ENCODE measurements at regions not wholly inside any gene's neighbourhood (a gene's known extent, or its start where the extent isn't known, plus 50 kb on each side); places are given as distances from the start of the nearest gene placed in this dataset.

DNA sequence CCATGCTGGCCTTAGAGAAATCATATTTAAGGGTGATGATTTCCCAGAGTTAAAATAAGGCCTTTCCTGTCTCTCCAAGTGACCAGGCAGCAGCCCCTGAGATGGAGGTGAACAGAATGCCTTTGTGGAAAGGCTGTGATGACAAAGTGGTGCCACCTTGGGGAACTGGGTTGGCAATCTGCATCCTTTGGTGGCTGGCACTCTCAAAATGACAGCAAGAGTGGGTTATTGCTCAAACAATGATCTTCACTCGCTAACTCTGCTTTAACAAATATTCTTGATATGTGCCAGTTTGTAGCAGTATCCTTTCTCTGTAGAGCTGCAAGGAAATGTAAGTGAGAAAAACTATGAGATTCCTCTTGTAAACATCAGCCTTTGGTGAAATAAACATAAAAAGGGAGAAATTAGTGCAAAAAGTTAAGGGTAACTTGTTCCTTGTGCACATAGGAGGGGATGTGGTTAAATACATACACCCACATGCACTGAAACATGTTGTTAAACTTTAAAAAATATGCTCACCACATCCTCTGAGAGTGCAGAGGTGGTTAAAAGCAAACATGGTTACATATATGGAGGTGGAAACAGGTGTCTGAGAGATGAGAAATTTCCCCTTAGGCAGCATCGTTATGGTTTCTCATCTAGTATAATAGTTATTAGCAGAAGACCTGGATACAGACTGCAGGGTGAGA, 373.4 kb upstream of the CTNND2 start:
- Histone ChIP-seq H3K36me3 (ENCODE audit: control insufficient read depth in 2 of 4, insufficient read depth in 4 of 4, low read length in 3 of 4) (no peaks in the 10 kb centered on the region), H2AK5ac (ENCODE audit: low read depth, low read length) (no peak overlapping the region), H2BK120ac (replicated peaks; ENCODE audit: low read depth, low read length) (no peak overlapping the region), H3K23ac (ENCODE audit: insufficient read length) (no peak overlapping the region), H2BK15ac (ENCODE audit: low read length) (no peak overlapping the region), H3K4me3 (ENCODE audit: extremely low read depth in 1 of 4, insufficient read depth in 2 of 4, low read depth in 3 of 4, low read length in 4 of 4) (no peak overlapping the region), H3K9me3 (ENCODE audit: insufficient read depth in 2 of 2, low read depth in 1 of 2, low read length in 1 of 2) (no peaks in the 10 kb centered on the region), H3K4ac (replicated peaks; ENCODE audit: insufficient read length, low read depth, low read length) (no peak overlapping the region), H3K79me1 (ENCODE audit: low read depth, low read length) (no peaks in the 10 kb centered on the region), H3K27me3 (replicated peaks in 1 of 4; ENCODE audit: control insufficient read depth in 3 of 4, extremely low read depth in 1 of 4, insufficient read depth in 3 of 4, low read length in 3 of 4) (no peaks in the 10 kb centered on the region), H3K14ac (ENCODE audit: insufficient read length) (no peak overlapping the region), H4K20me1 (replicated peaks in 1 of 2; ENCODE audit: control insufficient read depth in 1 of 2, insufficient read depth in 2 of 2, low read length in 2 of 2) (no peaks in the 10 kb centered on the region), H4K91ac (replicated peaks; ENCODE audit: insufficient read length, low read length) (no peak overlapping the region), H2AFZ (ENCODE audit: low read length) (no peak overlapping the region), H4K8ac (ENCODE audit: extremely low read depth, insufficient read depth, low read length) (no peak overlapping the region), H3K23me2 (ENCODE audit: low read depth, low read length) (no peaks in the 10 kb centered on the region), H3K18ac (ENCODE audit: extremely low read depth, low read length) (no peak overlapping the region), H3K9ac (replicated peaks in 1 of 4; ENCODE audit: extremely low read depth in 1 of 4, low read depth in 3 of 4, low read length in 3 of 4) (no peak overlapping the region), H3K4me2 (ENCODE audit: insufficient read depth in 1 of 2, low read depth in 2 of 2, low read length in 2 of 2) (no peak overlapping the region), H3K56ac (replicated peaks; ENCODE audit: insufficient read length, low read depth, low read length) (no peak overlapping the region), H4K5ac (ENCODE audit: insufficient read length, low read depth, low read length) (no peak overlapping the region), H2BK5ac (ENCODE audit: low read depth, low read length) (no peak overlapping the region), H2BK12ac (ENCODE audit: low read depth, low read length) (no peak overlapping the region), H3K27ac (ENCODE audit: low read depth, low read length) (no peak overlapping the region), H2BK20ac (ENCODE audit: low read length) (no peak overlapping the region), H3K4me1 (replicated peaks in 1 of 4; ENCODE audit: control insufficient read depth in 3 of 4, insufficient read depth in 4 of 4, low read length in 3 of 4) (no peaks in the 10 kb centered on the region), H3K79me2 (ENCODE audit: control insufficient read depth in 1 of 2, insufficient read depth in 2 of 2, low read length in 2 of 2) (no peaks in the 10 kb centered on the region)
- FAIRE-seq = no peak
- POLR2A ChIA-PET (ENCODE audit: partially characterized antibody) = interaction anchor here (0.7 to 1.1 kb wide), 2 partner anchors 27 to 53 kb away, joined by 3 to 4 read pairs; no protein-coding TSS in a partner anchor
- CTCF ChIA-PET (ENCODE audit: partially characterized antibody) = interaction anchor here (1.1 kb wide), 1 partner anchor 15 kb away, joined by 3 read pairs; no protein-coding TSS in a partner anchor
- no peak for DNase-seq (ENCODE audit: low read depth in 1 of 2, low spot score in 2 of 2)
- TF ChIP-seq SP4 (IDR thresholded peaks at IDR 0.05; ENCODE audit: low read length) = no peak
- TF ChIP-seq CHD1 (IDR thresholded peaks at IDR 0.05; ENCODE audit: low read depth, low read length) = no peak
- TF ChIP-seq TAF1 (IDR thresholded peaks at IDR 0.05; ENCODE audit: low read depth, low read length) = no peak
- no peak for TF ChIP-seq YY1 (IDR thresholded peaks at IDR 0.05; ENCODE audit: low read depth, low read length)
- TF ChIP-seq TBP (IDR thresholded peaks at IDR 0.05; ENCODE audit: low read depth, low read length) = no peak
- TF ChIP-seq NANOG (IDR thresholded peaks at IDR 0.05; ENCODE audit: insufficient read depth, low read depth, low read length, poor library complexity, severe bottlenecking) = no peak
- no peak for TF ChIP-seq BCL11A (IDR thresholded peaks at IDR 0.05; ENCODE audit: low read depth in 2 of 2, low read length in 2 of 2)
- no peak for TF ChIP-seq BACH1 (IDR thresholded peaks at IDR 0.05; ENCODE audit: low read length)
- TF ChIP-seq SIRT6 (IDR thresholded peaks at IDR 0.05; ENCODE audit: low read length) = no peak
- TF ChIP-seq BRCA1 (IDR thresholded peaks at IDR 0.05; ENCODE audit: low read depth, low read length) = no peak
- TF ChIP-seq TCF12 (IDR thresholded peaks at IDR 0.05; ENCODE audit: low read depth, low read length) = no peak
- TF ChIP-seq POLR2A (IDR thresholded peaks at IDR 0.05; ENCODE audit: control extremely low read depth in 1 of 2, low read depth in 2 of 2, low read length in 2 of 2) = no peak
- TF ChIP-seq CHD2 (IDR thresholded peaks at IDR 0.05; ENCODE audit: low read length) = no peak
- no peak for TF ChIP-seq CREB1 (IDR thresholded peaks at IDR 0.05)
- WGBS, 2 experiments (ENCODE audit: extremely low coverage in 1 of 2, insufficient coverage in 1 of 2, insufficient read length in 1 of 2, insufficient replicate concordance in 2 of 2, low coverage in 1 of 2, low lambda C conversion rate in 2 of 2, missing lambda C conversion rate in 1 of 2) = 83% methylated on average over 2 of the region's 2 CpGs; no CpG with 5 or more reads in 1 of the 2 experiments

Measured in H1 (cell line).